Mammary epithelial cell (primary cell): ENCODE measurements at regions not wholly inside any gene's neighbourhood (a gene's known extent, or its start where the extent isn't known, plus 50 kb on each side); places are given as distances from the start of the nearest gene placed in this dataset.

Source experiments
- EZH2 ChIP-seq: IDR thresholded peaks from 2 replicates; pipeline ENCODE4 v1.6.1; 2012; ENCODE audit warnings: low read length, inconsistent platforms, borderline replicate concordance
- TF ChIP-seq, protein P1 (sequence below), 2 donors: IDR thresholded peaks in 1 of 2; conservative IDR thresholded peaks in 1 of 2; 2 replicates each; pipeline ENCODE4 v1.5.1; 2011 to 2012; ENCODE audit warnings: inconsistent platforms in 2 of 2, low read length in 2 of 2, mild to moderate bottlenecking in 2 of 2, control low read depth in 1 of 2, low read depth in 1 of 2; ENCODE audit not compliant: insufficient read depth in 1 of 2; ENCODE audit errors: extremely low read depth in 1 of 2

- TF ChIP-seq, protein P1, sequence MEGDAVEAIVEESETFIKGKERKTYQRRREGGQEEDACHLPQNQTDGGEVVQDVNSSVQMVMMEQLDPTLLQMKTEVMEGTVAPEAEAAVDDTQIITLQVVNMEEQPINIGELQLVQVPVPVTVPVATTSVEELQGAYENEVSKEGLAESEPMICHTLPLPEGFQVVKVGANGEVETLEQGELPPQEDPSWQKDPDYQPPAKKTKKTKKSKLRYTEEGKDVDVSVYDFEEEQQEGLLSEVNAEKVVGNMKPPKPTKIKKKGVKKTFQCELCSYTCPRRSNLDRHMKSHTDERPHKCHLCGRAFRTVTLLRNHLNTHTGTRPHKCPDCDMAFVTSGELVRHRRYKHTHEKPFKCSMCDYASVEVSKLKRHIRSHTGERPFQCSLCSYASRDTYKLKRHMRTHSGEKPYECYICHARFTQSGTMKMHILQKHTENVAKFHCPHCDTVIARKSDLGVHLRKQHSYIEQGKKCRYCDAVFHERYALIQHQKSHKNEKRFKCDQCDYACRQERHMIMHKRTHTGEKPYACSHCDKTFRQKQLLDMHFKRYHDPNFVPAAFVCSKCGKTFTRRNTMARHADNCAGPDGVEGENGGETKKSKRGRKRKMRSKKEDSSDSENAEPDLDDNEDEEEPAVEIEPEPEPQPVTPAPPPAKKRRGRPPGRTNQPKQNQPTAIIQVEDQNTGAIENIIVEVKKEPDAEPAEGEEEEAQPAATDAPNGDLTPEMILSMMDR (conservative IDR thresholded peaks at IDR 0.05 in 1 of 2, IDR thresholded peaks at IDR 0.05 in 1 of 2; ENCODE audit: extremely low read depth in 1 of 2, insufficient read depth in 1 of 2, low read depth in 1 of 2, low read length in 2 of 2), result no peak
- TF ChIP-seq EZH2, result no peak
Observed at GRCh38 chr7:54015251-54015650, 526.9 kb upstream of the VSTM2A start.
